ENCODE measurements at regions not wholly inside any gene's neighbourhood (a gene's known extent, or its start where the extent isn't known, plus 50 kb on each side); places are given as distances from the start of the nearest gene placed in this dataset.

DNA sequence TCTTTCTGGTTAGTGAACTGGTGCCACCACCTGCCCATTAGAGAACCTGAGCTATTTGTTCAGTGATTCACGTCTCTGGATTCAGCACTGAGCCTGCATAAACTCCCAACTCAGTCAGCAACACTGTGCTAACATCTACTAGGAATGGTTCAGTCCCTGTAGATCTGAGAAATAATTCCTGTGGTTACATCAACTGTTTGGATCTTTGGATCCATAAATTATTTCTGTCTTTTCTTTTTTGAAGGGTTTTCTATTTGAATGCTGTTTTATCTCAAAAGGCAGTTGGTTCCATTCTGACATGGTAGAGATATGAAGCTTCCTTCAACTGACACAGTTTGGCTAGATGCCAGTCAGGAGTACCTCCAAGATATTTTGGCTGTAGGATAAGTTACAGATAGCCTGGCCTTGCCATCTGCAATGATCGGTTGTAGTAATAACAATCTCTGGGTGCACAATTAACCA lies 125.9 kb downstream of the TRMT11 start (continued):
- TF ChIP-seq, protein P1, sequence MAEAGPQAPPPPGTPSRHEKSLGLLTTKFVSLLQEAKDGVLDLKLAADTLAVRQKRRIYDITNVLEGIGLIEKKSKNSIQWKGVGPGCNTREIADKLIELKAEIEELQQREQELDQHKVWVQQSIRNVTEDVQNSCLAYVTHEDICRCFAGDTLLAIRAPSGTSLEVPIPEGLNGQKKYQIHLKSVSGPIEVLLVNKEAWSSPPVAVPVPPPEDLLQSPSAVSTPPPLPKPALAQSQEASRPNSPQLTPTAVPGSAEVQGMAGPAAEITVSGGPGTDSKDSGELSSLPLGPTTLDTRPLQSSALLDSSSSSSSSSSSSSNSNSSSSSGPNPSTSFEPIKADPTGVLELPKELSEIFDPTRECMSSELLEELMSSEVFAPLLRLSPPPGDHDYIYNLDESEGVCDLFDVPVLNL (CRISPR knock-in tag; IDR thresholded peaks at IDR 0.05; ENCODE audit: low read depth), result no peak
- TF ChIP-seq, protein P2, sequence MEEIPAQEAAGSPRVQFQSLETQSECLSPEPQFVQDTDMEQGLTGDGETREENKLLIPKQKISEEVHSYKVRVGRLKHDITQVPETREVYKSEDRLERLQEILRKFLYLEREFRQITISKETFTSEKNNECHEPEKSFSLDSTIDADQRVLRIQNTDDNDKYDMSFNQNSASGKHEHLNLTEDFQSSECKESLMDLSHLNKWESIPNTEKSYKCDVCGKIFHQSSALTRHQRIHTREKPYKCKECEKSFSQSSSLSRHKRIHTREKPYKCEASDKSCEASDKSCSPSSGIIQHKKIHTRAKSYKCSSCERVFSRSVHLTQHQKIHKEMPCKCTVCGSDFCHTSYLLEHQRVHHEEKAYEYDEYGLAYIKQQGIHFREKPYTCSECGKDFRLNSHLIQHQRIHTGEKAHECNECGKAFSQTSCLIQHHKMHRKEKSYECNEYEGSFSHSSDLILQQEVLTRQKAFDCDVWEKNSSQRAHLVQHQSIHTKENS (CRISPR knock-in tag; IDR thresholded peaks at IDR 0.05), result no peak
- TF ChIP-seq ZNF197 (CRISPR knock-in tag; IDR thresholded peaks at IDR 0.05; ENCODE audit: low read depth) (peak; percentile 50; the same call in 1 of the 2 replicates), MECOM (CRISPR knock-in tag; IDR thresholded peaks at IDR 0.05) (0 out of 2 replicates have a peak, but pooled peaks have one; percentile 46), NCOR1 (IDR thresholded peaks at IDR 0.05) (peak; percentile 93), PCBP1 (IDR thresholded peaks at IDR 0.05; ENCODE audit: low read depth, low read length, poor library complexity, severe bottlenecking) (no peak), SNIP1 (IDR thresholded peaks at IDR 0.05; ENCODE audit: low read depth) (no peak), MCM3 (IDR thresholded peaks at IDR 0.05) (no peak), ETV6 (IDR thresholded peaks at IDR 0.05; ENCODE audit: borderline replicate concordance in 1 of 2, low read depth in 2 of 2, low read length in 1 of 2) (no peak), ETV6 (CRISPR knock-in tag; IDR thresholded peaks at IDR 0.05; ENCODE audit: borderline replicate concordance) (no peak), NR2C1 (IDR thresholded peaks at IDR 0.05) (no peak), NR2C1 (tag; IDR thresholded peaks at IDR 0.05) (0 out of 2 replicates have a peak, but pooled peaks have one; percentile 9), ZFX (CRISPR knock-in tag; IDR thresholded peaks at IDR 0.05) (no peak), ZNF766 (CRISPR knock-in tag; conservative IDR thresholded peaks at IDR 0.05) (peak; percentile 85), RNF2 (IDR thresholded peaks at IDR 0.05) (peak; percentile 78), CBX5 (IDR thresholded peaks at IDR 0.05; ENCODE audit: borderline replicate concordance, low read depth) (no peak)
- TF ChIP-seq, protein P3, sequence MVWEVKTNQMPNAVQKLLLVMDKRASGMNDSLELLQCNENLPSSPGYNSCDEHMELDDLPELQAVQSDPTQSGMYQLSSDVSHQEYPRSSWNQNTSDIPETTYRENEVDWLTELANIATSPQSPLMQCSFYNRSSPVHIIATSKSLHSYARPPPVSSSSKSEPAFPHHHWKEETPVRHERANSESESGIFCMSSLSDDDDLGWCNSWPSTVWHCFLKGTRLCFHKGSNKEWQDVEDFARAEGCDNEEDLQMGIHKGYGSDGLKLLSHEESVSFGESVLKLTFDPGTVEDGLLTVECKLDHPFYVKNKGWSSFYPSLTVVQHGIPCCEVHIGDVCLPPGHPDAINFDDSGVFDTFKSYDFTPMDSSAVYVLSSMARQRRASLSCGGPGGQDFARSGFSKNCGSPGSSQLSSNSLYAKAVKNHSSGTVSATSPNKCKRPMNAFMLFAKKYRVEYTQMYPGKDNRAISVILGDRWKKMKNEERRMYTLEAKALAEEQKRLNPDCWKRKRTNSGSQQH (CRISPR knock-in tag; IDR thresholded peaks at IDR 0.05), result no peak
- TF ChIP-seq, protein P4, sequence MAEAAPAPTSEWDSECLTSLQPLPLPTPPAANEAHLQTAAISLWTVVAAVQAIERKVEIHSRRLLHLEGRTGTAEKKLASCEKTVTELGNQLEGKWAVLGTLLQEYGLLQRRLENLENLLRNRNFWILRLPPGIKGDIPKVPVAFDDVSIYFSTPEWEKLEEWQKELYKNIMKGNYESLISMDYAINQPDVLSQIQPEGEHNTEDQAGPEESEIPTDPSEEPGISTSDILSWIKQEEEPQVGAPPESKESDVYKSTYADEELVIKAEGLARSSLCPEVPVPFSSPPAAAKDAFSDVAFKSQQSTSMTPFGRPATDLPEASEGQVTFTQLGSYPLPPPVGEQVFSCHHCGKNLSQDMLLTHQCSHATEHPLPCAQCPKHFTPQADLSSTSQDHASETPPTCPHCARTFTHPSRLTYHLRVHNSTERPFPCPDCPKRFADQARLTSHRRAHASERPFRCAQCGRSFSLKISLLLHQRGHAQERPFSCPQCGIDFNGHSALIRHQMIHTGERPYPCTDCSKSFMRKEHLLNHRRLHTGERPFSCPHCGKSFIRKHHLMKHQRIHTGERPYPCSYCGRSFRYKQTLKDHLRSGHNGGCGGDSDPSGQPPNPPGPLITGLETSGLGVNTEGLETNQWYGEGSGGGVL (CRISPR knock-in tag; IDR thresholded peaks at IDR 0.05), result no peak
- TF ChIP-seq, protein P5, sequence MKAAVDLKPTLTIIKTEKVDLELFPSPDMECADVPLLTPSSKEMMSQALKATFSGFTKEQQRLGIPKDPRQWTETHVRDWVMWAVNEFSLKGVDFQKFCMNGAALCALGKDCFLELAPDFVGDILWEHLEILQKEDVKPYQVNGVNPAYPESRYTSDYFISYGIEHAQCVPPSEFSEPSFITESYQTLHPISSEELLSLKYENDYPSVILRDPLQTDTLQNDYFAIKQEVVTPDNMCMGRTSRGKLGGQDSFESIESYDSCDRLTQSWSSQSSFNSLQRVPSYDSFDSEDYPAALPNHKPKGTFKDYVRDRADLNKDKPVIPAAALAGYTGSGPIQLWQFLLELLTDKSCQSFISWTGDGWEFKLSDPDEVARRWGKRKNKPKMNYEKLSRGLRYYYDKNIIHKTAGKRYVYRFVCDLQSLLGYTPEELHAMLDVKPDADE (conservative IDR thresholded peaks at IDR 0.05; ENCODE audit: control insufficient read depth, low read depth, low read length), result no peak
- TF ChIP-seq, protein P6, sequence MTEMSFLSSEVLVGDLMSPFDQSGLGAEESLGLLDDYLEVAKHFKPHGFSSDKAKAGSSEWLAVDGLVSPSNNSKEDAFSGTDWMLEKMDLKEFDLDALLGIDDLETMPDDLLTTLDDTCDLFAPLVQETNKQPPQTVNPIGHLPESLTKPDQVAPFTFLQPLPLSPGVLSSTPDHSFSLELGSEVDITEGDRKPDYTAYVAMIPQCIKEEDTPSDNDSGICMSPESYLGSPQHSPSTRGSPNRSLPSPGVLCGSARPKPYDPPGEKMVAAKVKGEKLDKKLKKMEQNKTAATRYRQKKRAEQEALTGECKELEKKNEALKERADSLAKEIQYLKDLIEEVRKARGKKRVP (CRISPR knock-in tag; IDR thresholded peaks at IDR 0.05), result peak; percentile 26; the same call in 1 of the 2 replicates
- TF ChIP-seq, protein P7, sequence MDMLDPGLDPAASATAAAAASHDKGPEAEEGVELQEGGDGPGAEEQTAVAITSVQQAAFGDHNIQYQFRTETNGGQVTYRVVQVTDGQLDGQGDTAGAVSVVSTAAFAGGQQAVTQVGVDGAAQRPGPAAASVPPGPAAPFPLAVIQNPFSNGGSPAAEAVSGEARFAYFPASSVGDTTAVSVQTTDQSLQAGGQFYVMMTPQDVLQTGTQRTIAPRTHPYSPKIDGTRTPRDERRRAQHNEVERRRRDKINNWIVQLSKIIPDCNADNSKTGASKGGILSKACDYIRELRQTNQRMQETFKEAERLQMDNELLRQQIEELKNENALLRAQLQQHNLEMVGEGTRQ (CRISPR knock-in tag; IDR thresholded peaks at IDR 0.05), result no peak
